ENCODE measurements at regions not wholly inside any gene's neighbourhood (a gene's known extent, or its start where the extent isn't known, plus 50 kb on each side); places are given as distances from the start of the nearest gene placed in this dataset.
A peak's percentile ranks its signal among the peaks of the same experiment; 100 is the strongest.
"Not testable (repeated sequence)": the region's sequence is repeated elsewhere in the genome, so short reads cannot be mapped to it uniquely, and the experiment has no call there.

DNA sequence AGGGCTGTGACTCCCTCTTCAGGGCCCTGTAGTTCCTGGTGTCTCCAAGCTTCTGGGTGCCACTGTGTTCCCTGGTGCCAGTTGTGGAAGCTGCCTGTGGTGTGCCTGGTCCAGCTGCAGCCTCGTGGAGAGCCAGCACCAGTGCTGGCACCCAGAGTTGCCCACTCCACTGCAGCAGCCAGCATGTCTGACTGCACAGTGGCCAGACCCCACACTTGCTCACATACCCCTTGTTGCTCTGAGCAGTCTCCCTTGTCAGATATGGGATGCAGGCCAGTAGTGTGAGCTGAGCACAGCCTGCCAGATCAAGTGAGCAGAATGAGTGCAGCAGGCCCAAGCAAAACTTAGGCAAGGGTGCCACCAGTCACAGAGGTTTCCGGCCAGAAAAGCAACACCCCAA, 108.6 kb downstream of the ZMAT1 start:
- no peak for DNase-seq

DNA sequence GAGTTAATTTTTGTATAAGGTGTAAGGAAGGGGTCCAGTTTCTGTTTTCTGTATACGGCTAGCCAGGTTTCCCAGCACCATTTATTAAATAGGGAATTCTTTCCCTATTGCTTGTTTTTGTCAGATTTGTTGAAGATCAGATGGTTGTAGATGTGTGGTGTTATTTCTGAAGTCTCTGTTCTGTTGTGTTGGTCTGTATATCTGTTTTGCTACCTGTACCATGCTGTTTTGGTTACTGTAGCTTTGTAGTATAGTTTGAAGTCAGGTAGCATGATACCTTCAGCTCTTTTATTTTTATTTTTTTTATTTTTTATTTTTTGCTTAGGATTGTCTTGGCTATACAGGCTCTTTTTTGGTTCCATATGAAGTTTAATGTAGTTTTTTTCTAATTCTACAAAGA, 114.1 kb downstream of the ZMAT1 start:
- DNase-seq: not testable (repeated sequence)

DNA sequence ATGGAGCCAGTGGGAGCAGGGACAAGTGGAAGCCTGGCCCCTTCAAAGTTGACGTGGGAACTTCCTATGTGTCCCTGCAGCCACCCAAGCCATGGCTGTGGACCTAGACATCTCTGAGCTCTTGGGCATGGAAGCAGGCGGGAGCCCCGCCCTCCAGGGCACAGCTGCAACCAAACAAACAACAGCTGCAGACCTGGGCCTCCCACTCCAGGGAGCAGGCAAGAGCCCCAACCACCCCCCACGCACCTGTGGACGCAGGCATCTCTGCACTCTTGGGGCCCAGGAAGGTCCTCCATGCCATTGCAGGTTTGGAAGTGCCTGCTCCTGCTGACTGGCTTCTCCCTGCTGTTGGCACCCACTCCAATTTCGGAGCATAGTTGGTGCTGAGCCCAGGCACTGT, 118.6 kb downstream of the ZMAT1 start:
- DNase-seq: no peak

DNA sequence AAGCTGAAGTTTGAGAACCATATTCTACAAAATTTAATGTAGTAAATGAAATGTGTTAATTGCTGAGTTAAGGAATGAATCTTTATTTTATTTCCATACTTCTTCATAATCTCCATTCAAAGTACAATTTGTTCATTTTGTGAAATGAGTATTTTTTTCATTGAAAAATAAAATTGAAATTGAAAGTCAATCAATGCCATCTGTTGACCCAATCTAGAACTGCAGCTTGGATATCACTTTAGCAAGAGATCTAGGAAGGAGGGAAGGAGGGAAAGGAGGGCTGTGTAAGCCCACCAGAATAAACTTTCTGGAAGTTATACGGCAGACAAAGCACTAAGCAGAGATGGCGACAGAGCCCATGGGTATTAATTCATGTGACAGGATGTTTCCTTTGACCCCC, 128.4 kb downstream of the ZMAT1 start:
- DNase-seq: no peak

DNA sequence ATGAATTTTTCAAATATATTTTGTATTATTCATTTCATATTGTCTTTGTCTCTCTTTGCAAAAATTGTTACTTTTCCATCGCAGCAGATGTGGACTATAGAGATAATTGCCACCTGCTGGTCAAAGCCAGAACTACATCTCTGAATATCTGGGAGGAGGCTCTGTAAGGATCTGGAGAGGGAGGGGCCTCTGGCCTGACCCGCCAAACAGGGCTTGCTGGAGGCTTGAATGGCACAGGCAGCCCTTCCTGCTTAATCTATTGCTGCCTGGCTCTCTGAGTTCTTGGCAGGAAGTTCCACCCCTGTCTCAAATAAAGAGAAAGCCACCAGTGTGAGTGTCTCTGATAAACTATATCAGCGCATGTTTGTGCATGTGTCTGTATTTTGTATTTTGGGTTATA, 132.4 kb downstream of the ZMAT1 start:
- peak; percentile 86 for DNase-seq

DNA sequence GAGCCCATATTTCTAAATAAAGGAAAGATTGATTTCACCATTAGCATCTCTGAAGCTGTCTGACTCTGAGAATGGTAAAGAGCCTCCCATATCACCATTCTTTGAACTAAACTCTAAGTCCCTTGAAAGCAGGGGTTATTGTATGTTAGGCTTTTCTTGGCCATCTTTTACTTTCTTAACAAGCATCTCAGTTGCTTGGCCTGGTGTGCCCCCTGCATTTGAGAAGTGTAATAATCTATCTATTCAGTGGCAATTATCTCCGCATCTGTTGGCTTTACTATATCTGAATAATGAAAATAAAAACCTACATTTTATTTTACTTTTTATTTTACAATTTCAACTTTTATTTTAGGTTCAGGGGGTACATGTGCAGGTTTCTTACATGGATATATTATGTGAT, 128.3 kb upstream of the ARMCX2 start:
- DNase-seq: no peak

DNA sequence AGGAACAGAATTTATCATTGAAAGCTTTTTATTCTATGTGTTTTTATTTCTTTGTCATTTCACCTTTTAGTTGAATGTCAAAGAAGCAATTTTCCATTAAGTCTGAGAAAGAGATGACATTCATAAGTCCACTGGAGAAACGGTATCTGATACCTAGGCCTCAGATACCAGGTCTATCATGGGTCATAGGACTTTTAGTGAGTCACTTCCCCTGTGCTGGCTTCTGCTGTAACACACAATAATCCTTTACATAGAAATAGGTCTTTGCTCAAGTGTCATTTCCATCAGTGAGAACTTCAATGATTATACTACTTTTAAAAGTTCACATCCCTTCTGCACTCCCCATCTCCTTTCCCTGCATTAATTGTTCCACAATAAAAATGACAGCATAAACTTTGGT, 125.5 kb upstream of the ARMCX2 start:
- DNase-seq: no peak

DNA sequence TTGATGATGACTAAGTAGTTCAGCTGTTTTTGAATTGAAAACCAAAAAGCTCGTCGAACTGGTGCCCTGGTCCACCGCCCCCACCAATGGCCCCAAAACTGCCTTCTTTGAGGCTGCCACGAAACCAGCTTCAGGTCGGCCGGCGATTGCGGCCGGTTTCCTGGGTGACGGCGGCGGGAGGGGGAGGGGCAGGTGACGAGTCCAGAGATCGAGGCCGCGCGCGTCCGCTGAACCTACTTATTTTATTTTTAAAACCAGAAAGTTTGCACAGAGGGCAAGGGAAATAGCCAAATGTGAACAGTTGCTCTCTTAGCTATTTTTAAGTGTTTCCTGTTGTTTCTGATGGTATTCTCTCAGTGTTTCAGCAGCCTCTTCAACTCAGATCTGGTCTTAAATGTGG, 120.8 kb upstream of the ARMCX2 start:
- DNase-seq: not testable (repeated sequence)

DNA sequence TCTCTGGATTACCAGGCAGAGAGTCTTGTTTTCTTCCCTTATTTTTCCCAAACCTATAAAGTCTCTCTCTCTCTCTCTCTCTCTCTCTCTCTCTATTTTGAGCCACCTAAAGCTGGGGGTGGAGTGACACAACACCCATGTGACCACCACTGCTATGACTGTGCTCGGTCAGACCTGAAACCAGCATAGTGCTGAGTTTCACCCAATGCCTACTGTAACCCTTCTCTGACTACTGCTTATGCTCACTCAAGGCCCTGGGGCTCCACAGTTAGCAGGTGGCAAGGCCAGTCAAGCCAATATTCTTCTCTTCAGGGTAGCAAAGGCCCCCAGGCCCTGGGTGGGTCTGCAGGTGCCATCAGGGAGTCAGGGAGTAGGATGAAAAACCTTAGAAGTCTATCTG, 114.7 kb upstream of the ARMCX2 start:
- DNase-seq: no peak

DNA sequence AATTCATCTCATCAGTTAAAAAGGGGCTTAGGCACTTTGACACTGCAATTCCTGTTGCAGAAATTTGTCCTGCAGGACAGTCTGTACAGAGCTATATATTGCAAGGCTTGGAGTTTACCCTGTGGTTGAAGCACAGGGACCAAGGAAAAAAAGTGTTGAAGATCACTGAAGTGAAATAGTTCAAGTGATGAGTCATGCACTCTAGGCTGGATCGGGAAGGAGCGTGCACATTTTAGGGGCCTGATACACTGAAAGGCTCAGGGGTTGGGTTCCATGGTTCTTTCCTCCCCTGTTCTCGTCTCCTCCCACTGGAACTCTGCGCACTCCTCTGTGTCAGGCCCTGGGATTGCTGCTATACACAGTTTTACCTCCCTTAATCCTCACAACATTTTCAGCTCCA, 104.9 kb upstream of the ARMCX2 start:
- DNase-seq: no peak

DNA sequence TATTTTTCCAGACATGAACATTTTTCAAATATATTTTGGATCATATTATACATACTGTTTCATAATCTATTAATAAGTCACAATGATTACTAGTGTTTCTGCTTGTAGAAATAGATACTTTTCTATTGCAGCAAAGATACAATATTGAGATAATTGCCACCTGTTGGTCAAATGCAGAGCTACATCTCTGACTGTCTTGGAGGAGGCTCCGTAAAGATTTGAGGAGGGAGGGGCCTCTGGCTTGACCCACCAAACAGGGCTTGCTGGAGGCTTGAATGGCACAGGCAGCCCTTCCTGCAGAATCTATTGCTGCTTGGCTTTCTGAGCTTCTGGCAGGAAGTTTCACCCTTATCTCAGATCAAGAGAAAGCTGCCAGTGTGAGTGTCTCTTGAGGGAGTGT, 99.3 kb upstream of the ARMCX2 start:
- peak; percentile 26 for DNase-seq

DNA sequence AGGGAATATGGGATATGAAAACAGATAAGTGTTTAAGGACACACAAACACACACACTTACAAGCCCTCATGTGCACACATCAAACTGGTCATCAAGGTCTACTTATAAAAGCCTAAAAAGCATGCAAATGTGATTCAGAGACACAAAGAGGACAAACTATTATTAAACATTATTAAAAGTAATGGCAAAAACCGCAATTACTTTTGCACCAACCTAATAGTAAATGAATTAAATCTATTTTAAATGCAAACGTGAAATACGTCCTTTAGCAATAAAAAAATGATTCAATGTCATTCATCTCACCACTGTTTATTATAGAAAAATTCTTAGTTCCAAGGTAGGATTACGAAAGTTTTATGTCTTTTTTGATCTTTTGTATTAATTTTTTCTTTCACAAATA, 91.1 kb upstream of the ARMCX2 start:
- DNase-seq: no peak

DNA sequence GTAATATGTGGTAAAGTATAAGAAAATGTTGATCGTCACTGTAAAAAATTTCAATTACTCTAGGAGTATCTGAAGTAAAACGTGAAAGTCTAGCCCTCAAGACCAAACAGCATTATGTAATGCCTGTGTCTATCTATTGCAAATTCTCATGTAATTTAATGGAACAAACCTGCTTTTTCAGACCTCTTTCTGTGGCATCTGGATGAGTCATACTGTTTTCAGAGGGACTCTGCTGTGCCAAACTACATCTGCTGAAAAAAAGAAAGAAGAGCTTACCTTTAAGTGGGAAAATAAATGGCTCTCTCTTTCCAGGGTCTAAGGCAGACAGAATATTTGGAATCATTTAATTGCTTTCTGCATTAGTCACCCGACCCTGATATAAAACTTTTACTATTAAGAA, 89.8 kb upstream of the ARMCX2 start:
- no peak for DNase-seq

DNA sequence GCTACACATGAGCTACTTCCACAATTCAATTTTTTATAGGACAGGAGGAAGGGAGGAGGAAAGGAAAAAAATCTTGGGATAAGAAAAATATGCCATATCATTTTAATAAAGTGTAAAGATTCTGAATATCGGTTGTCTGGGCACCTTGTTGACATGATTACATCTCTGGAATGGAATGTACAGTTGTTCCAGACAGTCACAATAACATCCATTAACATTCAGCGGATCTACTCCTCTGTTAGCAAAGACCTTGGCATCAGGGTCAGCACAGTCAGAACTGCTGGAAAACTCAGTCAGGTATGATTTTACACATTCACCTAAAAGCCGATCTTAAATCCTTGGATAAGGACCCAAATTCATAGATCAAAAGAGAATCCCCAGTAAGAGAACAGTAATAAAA, 85.4 kb upstream of the ARMCX2 start:
- DNase-seq: no peak

DNA sequence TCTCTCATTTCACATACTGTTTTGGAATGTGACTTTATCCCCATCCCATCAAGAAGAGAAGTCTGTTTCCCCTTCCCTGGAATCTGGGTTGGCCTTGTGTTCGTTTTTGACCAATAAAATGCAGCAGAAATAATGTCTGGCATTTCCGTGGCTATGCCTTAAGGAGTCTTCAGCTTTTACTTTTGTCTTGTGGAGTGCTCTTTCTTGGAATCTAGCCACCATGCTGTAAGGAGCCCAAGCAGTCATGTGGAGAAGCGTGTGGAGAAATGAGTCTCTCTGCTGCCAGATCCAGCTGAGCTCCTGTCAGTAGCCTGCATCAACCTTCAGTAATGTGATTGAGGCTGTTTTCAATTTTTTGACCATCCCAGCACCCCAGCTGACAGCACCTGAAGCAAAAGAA, 84.4 kb upstream of the ARMCX2 start:
- DNase-seq: no peak

DNA sequence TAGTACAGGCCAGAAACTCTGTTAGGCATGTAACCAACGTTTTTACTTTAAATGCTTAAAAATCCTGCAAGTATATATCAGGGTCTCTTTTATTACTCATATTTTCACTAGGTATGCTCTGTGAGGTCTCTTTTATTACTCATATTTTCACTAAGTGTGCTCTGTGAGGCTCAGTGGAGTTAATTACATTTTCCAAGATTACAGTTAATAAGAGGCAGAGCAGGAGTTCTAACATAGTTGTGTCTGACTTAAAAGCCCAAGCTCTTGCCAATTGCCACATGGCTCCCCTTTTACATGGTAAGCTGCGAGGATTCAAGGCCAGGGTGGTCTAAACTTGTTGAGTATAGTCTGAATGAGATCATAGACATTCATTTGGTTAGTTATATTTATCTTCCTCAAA, 81.0 kb upstream of the ARMCX2 start:
- no peak for DNase-seq

DNA sequence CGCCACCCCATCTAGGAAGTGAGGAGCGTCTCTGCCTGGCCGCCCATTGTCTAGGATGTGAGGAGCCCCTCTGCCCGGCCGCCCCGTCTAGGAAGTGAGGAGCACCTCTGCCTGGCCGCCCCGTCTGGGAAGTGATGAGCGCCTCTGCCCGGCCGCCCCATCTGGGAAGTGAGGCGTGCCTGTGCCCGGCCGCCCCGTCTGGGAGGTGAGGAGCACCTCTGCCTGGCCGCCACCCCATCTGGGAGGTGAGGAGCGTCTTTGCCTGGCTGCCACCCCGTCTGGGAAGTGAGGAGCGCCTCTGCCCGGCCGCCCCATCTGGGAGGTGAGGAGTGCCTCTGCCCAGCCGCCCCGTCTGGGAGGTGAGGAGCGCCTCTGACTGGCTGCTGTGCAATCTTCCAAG, 79.2 kb upstream of the ARMCX2 start:
- not testable (repeated sequence) for DNase-seq

DNA sequence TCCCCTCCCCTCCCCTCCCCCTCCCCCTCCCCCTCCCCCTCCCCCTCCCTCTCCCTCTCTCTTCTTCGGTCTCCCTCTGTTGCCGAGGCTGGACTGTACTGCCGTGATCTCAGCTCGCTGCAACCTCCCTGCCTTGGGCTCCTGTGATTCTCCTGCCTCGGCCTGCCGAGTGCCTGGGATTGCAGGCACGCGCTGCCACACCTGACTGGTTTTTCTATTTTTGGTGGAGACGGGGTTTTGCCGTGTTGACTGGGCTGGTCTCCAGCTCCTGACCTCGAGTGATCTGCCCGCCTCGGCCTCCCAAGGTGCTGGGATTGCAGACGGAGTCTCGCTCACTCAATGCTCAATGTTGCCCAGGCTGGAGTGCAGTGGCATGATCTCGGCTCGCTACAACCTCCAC, 78.8 kb upstream of the ARMCX2 start:
- not testable (repeated sequence) for DNase-seq

DNA sequence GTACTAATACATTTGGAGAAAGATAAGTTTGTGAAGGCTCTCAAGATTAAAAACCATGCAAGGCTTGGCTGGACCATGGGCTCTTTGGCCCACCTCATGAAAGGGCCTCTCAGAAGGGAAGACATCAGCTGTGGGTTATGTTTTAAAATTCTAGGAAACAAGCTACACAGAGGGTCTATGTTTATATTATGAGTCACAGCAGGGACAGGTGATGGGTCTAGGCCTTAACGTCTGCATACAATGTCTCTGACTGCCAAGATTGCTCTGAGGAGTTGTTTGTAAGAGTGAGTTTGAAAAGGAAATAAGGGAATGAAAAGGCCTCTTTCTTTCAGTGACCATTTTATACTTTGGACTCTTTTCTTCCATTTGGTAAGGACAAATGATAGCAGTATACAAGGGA, 77.0 kb upstream of the ARMCX2 start:
- DNase-seq: no peak

DNA sequence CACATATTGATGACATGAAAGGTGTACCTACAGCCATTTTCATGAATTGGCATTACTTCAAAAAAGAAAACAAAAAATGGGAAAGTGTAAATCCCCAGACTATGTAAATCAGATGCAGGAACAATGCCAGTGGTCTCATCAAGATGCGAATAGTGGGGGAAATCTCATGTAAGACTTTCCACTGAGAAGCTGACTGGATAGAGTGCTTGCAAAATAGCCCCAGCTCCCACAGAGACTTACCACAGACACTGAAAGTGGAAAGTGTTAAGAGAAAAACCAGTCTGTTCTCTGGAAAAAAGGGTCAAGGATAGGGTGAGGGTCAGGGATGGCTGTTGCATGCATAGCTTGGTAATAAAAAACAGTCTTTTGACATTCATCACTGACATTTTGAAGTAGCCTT, 73.2 kb upstream of the ARMCX2 start:
- DNase-seq: no peak

DNA sequence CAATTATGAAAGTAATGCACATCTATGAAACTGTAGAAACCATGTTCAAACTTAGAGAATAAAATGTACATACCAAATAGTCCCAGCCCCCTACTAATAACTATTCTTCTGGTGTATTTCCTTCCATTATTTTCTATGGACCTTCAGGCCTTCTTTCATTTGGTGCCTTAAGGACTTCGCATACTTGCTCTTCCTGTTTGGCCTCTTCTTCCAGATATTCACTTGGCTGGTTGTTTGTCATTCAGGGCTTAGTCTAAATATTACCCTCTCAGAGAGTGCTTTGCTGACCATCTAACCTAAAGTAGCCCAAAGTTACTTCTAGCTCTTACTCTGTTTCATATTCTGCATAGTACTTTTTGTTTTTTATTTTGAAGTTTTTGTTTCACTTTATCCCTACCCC, 70.3 kb upstream of the ARMCX2 start:
- no peak for DNase-seq

All from midbrain (tissue), 1 donor.